GM23338 (cell line): ENCODE measurements at regions not wholly inside any gene's neighbourhood (a gene's known extent, or its start where the extent isn't known, plus 50 kb on each side); places are given as distances from the start of the nearest gene placed in this dataset.

Experiments used
- EZH2phosphoT487 ChIP-seq: fragments of 200-600 bp; sonication (generic); IDR thresholded peaks from one replicate; pipeline ENCODE4 v1.8.1; 2018; ENCODE audit warnings: antibody characterized with exemption; ENCODE audit not compliant: unreplicated experiment
- REST ChIP-seq: IDR thresholded peaks from one replicate; pipeline ENCODE4 v1.6.1; 2018; ENCODE audit warnings: antibody characterized with exemption; ENCODE audit not compliant: unreplicated experiment

- TF ChIP-seq EZH2phosphoT487 (no peak), REST (no peak)
Observed at GRCh38 chr10:3420527-3421469, 248.2 kb upstream of the PITRM1 start.
